GM18873 (cell line): ENCODE measurements at regions not wholly inside any gene's neighbourhood (a gene's known extent, or its start where the extent isn't known, plus 50 kb on each side); places are given as distances from the start of the nearest gene placed in this dataset.
"Not testable (repeated sequence)": the region's sequence is repeated elsewhere in the genome, so short reads cannot be mapped to it uniquely, and the experiment has no call there.

Source experiments
- ATAC-seq: cut with Tn5 transposase; IDR thresholded peaks from one replicate; pipeline ENCODE4 v1.9.1; 2021; ENCODE audit warnings: mild to moderate bottlenecking, moderate library complexity, moderate number of reproducible peaks; ENCODE audit not compliant: unreplicated experiment, low FRiP score

DNA sequence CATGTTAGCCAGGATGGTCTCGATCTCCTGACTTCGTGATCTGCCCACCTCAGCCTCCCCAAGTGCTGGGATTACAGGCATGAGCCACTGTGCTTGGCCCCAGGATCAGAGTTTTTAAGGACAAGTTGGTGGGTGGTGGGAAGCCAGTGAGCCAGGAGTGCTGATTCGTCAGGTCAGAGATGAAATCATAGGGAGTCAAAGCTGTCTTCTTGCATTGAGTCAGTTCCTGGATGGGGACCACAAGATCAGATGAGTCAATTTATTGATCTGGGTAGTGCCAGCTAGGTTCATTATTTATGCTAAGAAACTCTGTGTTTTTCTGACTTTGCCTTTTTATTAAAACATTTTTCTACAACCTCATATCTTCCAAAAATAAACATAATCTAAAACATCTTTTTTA lies 423.8 kb downstream of the ARL4A start:
- ATAC-seq = no peak

DNA sequence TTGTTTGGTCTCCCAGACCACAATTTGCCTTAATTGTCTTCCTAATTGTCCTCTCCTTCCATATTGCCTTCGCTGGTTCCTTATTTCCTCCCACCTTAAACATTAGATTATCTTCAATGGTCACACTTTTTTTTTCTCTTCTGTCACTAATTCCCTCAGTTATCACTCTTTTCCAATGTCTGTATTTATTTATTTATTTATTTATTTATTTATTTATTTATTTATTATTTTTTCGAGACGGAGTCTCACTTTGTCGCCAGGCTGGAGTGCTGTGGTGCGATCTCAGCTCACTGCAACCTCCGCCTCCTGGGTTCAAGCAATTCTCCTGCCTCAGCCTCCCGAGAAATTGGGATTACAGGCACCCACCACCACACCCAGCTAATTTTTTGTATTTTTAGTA lies 426.8 kb downstream of the ARL4A start:
- ATAC-seq = not testable (repeated sequence)

GRCh38 chr7:13115157-13115772 lies 427.8 kb downstream of the ARL4A start:
- no peak for ATAC-seq

DNA sequence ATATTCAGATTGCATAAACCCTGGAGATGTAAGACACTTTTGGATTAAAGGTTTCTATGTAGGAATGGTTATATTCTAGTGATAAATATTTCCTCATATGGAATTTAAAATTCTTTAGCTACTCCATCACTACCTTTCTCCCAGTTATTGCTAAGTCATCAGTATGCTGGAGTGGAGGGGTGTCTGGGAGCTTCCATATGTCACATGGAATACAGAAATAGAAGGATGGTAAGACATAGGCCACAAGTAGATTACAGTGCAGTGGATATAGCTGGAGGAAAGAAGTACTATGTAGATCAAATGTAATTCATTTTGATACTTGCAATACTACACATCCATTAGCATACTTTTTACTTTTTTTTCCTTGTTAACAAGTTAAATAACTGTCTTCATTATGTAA lies 428.4 kb downstream of the ARL4A start:
- no peak for ATAC-seq

- no peak for ATAC-seq
These were observed 429.7 kb downstream of the ARL4A start for GRCh38 chr7:13117103-13117502.

DNA sequence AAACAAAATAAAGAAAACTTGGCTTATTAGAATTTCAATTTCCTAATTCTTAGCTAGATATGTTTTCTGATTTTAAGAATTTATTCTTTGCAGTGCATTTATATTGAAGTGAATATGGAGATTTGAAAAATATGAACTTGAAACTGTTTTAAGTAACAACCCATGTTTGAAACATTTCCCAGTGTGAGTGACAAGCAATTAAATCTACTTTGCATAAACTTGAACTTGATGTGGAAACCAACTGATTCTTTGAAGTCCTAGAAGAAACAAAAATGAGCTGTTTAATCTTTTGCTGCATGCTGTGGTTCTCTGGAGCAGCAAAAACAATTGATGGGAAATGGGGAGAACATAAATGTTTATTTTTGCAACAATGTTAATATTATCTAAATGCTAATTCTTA lies 430.2 kb downstream of the ARL4A start:
- no peak for ATAC-seq

GRCh38 chr7:13124629-13125028 lies 437.2 kb downstream of the ARL4A start:
- ATAC-seq = not testable (repeated sequence)

DNA sequence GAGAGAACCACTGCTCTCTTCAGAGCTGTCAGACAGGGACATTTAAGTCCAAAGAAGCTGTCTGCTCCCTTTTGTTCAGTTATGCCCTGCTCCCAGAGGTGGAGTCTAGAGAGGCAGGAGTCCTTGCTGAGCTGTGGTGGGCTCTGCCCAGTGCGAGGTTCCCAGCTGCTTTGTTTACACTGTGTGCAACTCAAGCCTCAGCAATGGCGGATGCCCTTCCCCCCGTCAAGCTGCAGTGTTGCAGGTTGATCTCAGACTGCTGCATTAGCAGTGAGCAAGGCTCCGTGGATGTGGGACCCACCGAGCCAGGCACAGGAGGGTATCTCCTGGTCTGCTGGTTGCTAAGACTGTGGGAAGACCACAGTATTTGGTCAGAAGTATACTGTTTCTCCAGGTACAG lies 438.9 kb downstream of the ARL4A start:
- ATAC-seq = no peak

DNA sequence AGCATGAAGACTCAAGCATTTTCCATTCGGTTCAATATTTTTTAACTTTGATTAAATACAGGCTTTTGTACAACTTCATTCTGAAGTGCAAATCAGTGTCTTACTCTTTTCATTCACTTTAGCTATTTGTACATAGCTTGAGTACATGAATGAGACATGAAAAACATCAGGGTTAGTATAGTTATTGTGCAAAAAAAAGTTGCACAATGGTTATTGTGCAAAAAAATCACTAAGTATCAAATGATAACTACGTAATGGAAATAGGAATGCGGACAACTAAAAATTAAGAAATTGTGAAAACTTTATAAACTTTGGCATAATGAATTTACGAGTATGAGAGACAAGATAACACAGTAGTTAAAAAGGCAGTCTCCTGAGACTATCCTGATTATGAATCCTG lies 442.9 kb downstream of the ARL4A start:
- no peak for ATAC-seq

DNA sequence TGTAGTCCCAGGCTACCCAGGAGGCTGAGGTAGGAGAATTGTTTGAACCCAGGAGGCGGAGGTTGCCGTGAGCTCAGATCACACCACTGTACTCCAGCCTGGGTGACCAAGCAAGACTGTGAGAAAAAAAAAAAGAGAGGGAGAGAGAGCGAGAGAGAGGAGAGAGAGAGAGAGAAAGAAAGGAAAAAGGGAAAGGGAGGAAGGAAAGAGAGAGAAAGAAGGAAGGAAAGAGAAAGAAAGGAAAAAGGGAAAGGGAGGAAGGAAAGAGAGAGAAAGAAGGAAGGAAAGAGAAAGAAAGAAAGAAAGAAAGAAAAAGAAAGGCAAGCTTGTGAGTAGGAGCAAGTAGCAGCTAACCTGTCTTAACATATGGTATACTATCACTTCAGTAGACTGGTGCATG lies 443.5 kb downstream of the ARL4A start:
- not testable (repeated sequence) for ATAC-seq

- no peak for ATAC-seq
These were observed 444.9 kb downstream of the ARL4A start for GRCh38 chr7:13132314-13132713.

GRCh38 chr7:13136345-13136744 lies 448.9 kb downstream of the ARL4A start:
- ATAC-seq = not testable (repeated sequence)

- ATAC-seq = no peak
These were observed 452.0 kb downstream of the ARL4A start for GRCh38 chr7:13139436-13139835.

GRCh38 chr7:13144673-13145072 lies 457.2 kb downstream of the ARL4A start:
- ATAC-seq = no peak

- ATAC-seq = no peak
These were observed 461.1 kb downstream of the ARL4A start for GRCh38 chr7:13148548-13148947.

- no peak for ATAC-seq
These were observed 464.5 kb downstream of the ARL4A start for GRCh38 chr7:13151978-13152377.

- no peak for ATAC-seq
These were observed 465.3 kb downstream of the ARL4A start for GRCh38 chr7:13152755-13153154.

- no peak for ATAC-seq
These were observed 465.8 kb downstream of the ARL4A start for GRCh38 chr7:13153266-13153665.

GRCh38 chr7:13153742-13154141 lies 466.3 kb downstream of the ARL4A start:
- no peak for ATAC-seq

- ATAC-seq = no peak
These were observed 467.8 kb downstream of the ARL4A start for GRCh38 chr7:13155188-13155587.

DNA sequence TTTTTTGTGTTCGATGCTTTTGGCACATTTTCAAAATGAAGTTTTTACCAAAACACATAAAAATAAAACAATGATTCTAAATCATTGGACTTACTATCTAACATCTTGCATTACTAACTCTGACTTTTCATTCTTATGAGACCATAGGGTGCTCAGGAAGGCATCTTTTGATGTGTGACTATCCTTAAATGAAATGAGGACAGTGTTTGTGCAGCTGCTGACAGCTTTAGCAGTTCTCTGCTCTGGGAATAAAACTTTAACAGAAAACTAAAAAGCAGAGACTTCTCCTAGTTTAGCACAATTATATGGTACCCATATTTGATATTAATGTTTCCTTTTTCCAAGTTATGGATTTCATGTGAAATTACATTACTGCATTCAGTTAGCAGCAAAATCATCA lies 471.6 kb downstream of the ARL4A start:
- no peak for ATAC-seq

GRCh38 chr7:13159467-13160184 lies 472.2 kb downstream of the ARL4A start:
- no peak for ATAC-seq
